Stimulated activated naive CD8-positive, alpha-beta T cell treated with anti-CD3 and anti-CD28 coated beads, Interleukin-15, amount 100 ng/mL, for 72 hours (primary cell): ENCODE measurements at regions not wholly inside any gene's neighbourhood (a gene's known extent, or its start where the extent isn't known, plus 50 kb on each side); places are given as distances from the start of the nearest gene placed in this dataset.

Source experiments
- ATAC-seq: fragments of 150-1000 bp; cut with Tn5 transposase; 2 replicates; pipeline ENCODE4 v1.10.0; 2021; ENCODE audit warnings: mild to moderate bottlenecking, moderate library complexity
- DNase-seq, 2 donors: peaks; one replicate each; pipeline ENCODE4 v3.0.0; 2021 to 2022
- H3K27ac Mint-ChIP-seq, 2 donors: one replicate each; pipeline ENCODE4 v1.8.0; 2022; ENCODE audit warnings: mild to moderate bottlenecking in 2 of 2, mixed read lengths in 2 of 2, moderate library complexity in 2 of 2
- H3K27me3 Mint-ChIP-seq: one replicate; pipeline ENCODE4 v1.8.0; 2022; ENCODE audit warnings: mixed read lengths
- H3K4me1 Mint-ChIP-seq: one replicate; pipeline ENCODE4 v1.8.0; 2022; ENCODE audit warnings: mild to moderate bottlenecking, mixed read lengths
- H3K4me3 Mint-ChIP-seq, 2 donors: one replicate each; pipeline ENCODE4 v1.8.0; 2022; ENCODE audit warnings: mild to moderate bottlenecking in 2 of 2, mixed read lengths in 2 of 2, moderate library complexity in 1 of 2
- H3K9me3 Mint-ChIP-seq, 2 donors: one replicate each; pipeline ENCODE4 v1.8.0; 2022; ENCODE audit warnings: mixed read lengths in 2 of 2

GRCh38 chr2:128807317-128807716 lies 488.6 kb upstream of the HS6ST1 start:
- H3K27ac Mint-ChIP-seq, result no peak overlapping the region
- no peak overlapping the region for H3K4me3 Mint-ChIP-seq
- ATAC-seq (no peak), DNase-seq (no peak)
- no peaks in the 10 kb centered on the region for H3K4me1 Mint-ChIP-seq
- peaks cover 4 to 22% of the 10 kb centered on the region in 2 donors for H3K9me3 Mint-ChIP-seq
- H3K27me3 Mint-ChIP-seq, result no peaks in the 10 kb centered on the region

DNA sequence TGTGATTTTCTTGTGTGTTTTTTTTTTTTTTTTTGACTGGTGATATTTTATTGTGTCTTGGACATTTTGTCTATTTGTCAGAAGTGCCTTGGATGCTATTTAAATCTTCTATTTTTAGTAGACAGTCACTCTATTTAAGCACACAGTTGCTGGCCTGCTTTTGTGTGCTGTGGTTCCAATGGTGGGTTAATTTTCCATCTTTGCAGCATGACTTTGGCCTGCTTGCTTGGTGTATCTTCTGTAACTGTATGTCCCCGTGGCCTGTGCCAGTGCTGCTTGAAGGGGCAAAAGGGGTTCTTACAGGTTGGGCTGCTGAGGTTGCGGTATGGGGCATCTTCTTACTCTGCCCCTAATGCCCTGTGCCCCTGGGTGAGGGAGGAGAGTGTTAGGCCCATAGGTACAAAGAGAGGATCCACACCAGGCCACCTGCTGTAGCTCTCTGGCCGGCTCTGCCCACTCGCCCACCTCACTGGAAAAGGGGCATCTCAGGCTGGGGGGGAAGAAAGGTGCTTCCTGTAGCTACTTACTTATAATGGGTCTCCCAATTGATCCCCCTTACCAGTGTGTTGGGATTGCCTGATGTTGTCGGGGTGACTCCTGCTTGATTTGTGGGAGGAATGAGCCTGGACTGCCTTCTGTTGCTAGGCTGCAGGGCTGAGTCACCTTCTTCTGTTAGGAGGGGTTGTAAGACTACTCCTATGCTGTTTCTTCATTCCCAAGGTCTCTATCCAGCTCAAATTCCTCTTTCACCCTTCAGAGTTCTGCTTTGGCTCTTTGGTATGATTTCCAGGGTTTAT lies 490.0 kb upstream of the HS6ST1 start:
- Mint-ChIP-seq H3K4me1 (no peaks in the 10 kb centered on the region), H3K9me3 (peaks cover 4 to 22% of the 10 kb centered on the region in 2 donors), H3K4me3 (no peak overlapping the region), H3K27ac (no peak overlapping the region), H3K27me3 (no peaks in the 10 kb centered on the region)
- ATAC-seq, result no peak
- DNase-seq, result no peak

GRCh38 chr2:128809259-128809636 lies 490.6 kb upstream of the HS6ST1 start:
- no peaks in the 10 kb centered on the region for H3K4me1 Mint-ChIP-seq
- H3K27ac Mint-ChIP-seq, result no peak overlapping the region
- no peak overlapping the region for H3K4me3 Mint-ChIP-seq
- H3K9me3 Mint-ChIP-seq, result peaks cover 4 to 22% of the 10 kb centered on the region in 2 donors
- DNase-seq (no peak), ATAC-seq (no peak)
- no peaks in the 10 kb centered on the region for H3K27me3 Mint-ChIP-seq

- ATAC-seq (no peak), DNase-seq (no peak)
- no peaks in the 10 kb centered on the region for H3K27me3 Mint-ChIP-seq
- H3K27ac Mint-ChIP-seq, result no peak overlapping the region
- no peak overlapping the region for H3K4me3 Mint-ChIP-seq
- H3K9me3 Mint-ChIP-seq, result peaks cover 4 to 22% of the 10 kb centered on the region in 2 donors
- no peaks in the 10 kb centered on the region for H3K4me1 Mint-ChIP-seq
Measured at GRCh38 chr2:128809880-128810279, 491.2 kb upstream of the HS6ST1 start.

GRCh38 chr2:128812183-128812940 lies 493.7 kb upstream of the HS6ST1 start:
- no peak overlapping the region for H3K27ac Mint-ChIP-seq
- DNase-seq, result no peak
- peaks cover 4 to 22% of the 10 kb centered on the region in 2 donors for H3K9me3 Mint-ChIP-seq
- no peaks in the 10 kb centered on the region for H3K27me3 Mint-ChIP-seq
- H3K4me3 Mint-ChIP-seq, result no peak overlapping the region
- no peaks in the 10 kb centered on the region for H3K4me1 Mint-ChIP-seq
- no peak for ATAC-seq

GRCh38 chr2:128813352-128814034 lies 494.8 kb upstream of the HS6ST1 start:
- ATAC-seq (no peak), DNase-seq (no peak)
- H3K27ac Mint-ChIP-seq, result peak overlapping the region in 1 of 2 donors; percentile 19
- H3K27me3 Mint-ChIP-seq, result no peaks in the 10 kb centered on the region
- H3K4me3 Mint-ChIP-seq, result no peak overlapping the region
- peaks cover 4 to 22% of the 10 kb centered on the region in 2 donors for H3K9me3 Mint-ChIP-seq
- H3K4me1 Mint-ChIP-seq, result no peaks in the 10 kb centered on the region

- Mint-ChIP-seq H3K9me3 (peaks cover 4 to 7% of the 10 kb centered on the region in 2 donors), H3K27ac (no peak overlapping the region), H3K27me3 (no peaks in the 10 kb centered on the region), H3K4me1 (no peaks in the 10 kb centered on the region), H3K4me3 (no peak overlapping the region)
- no peak for DNase-seq
- no peak for ATAC-seq
Measured at GRCh38 chr2:128815248-128815647, 496.6 kb upstream of the HS6ST1 start.

GRCh38 chr2:128817171-128817570 lies 498.5 kb upstream of the HS6ST1 start:
- Mint-ChIP-seq H3K27me3 (peaks cover 8% of the 10 kb centered on the region), H3K27ac (no peak overlapping the region), H3K4me1 (no peaks in the 10 kb centered on the region), H3K4me3 (no peak overlapping the region), H3K9me3 (no peaks in the 10 kb centered on the region)
- DNase-seq, result no peak
- ATAC-seq, result no peak

DNA sequence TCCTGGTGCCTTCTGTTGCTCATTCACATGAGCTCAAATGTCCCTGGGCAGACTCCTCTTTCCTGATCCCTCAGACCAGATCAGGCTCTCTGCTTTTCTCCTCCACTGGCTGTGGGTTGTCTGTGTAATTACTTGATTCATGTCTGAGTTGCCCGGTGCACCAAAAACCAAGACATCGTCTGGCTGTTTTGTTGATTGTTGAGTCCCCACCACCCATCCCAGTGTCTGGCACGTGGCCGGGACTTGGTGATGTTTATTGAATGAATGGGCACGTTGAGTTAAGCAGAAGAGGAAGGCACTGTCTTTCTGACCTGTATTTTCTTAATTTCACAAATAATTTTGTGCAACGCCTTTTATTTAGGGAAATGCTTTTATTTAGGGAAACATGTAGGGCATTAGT lies 499.1 kb upstream of the HS6ST1 start:
- Mint-ChIP-seq H3K9me3 (no peaks in the 10 kb centered on the region), H3K4me3 (no peak overlapping the region), H3K27ac (no peak overlapping the region), H3K4me1 (no peaks in the 10 kb centered on the region), H3K27me3 (peaks cover 8% of the 10 kb centered on the region)
- DNase-seq, result no peak
- ATAC-seq, result no peak

GRCh38 chr2:128818248-128818647 lies 499.6 kb upstream of the HS6ST1 start:
- no peak for ATAC-seq
- Mint-ChIP-seq H3K4me1 (no peaks in the 10 kb centered on the region), H3K27ac (no peak overlapping the region), H3K27me3 (peaks cover 8% of the 10 kb centered on the region), H3K4me3 (no peak overlapping the region), H3K9me3 (no peaks in the 10 kb centered on the region)
- DNase-seq, result no peak

DNA sequence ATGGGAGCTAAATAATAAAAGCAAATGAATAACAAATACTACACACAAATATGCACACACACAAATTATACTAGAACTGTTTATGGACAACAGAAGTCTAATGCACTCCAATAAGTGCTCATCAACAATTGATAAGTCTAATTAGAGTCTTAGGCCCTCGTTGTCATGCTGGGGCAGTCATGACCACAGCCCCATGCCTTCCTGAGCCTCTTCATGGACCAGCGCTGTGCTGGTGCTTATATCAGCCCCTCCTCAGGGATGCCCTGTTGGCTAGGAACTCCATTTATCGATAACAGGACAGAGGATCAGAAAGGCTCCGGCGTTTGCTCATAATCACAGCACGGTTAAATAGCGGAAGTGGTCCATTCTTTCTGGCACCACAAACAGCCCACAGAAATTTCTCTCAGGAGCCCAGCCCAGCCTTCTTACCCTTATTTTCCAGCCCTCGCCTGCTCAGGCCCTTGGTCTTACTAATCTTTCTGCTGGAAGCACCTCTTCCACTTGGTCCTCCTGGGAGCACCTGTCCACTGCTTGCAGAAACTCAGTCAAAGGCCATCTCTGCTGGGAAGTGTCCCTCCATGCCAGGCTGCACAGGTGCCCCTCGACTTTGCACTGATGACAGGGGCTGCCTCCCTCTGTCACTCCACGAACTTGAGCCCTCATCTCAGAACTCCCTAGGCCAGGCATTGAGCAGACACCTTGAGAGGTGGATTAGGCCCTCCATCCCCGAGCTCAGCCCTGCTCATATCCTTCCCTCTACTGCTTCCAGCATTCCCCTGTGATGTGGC lies 500.2 kb upstream of the HS6ST1 start:
- Mint-ChIP-seq H3K4me3 (no peak overlapping the region), H3K27me3 (peaks cover 8% of the 10 kb centered on the region), H3K27ac (no peak overlapping the region), H3K4me1 (no peaks in the 10 kb centered on the region), H3K9me3 (no peaks in the 10 kb centered on the region)
- ATAC-seq (no peak), DNase-seq (no peak)

- ATAC-seq (no peak), DNase-seq (no peak)
- Mint-ChIP-seq H3K9me3 (no peaks in the 10 kb centered on the region), H3K27ac (no peak overlapping the region), H3K4me3 (no peak overlapping the region), H3K4me1 (no peaks in the 10 kb centered on the region), H3K27me3 (peaks cover 8% of the 10 kb centered on the region)
Measured at GRCh38 chr2:128820452-128820851, 501.8 kb upstream of the HS6ST1 start.

- H3K9me3 Mint-ChIP-seq, result no peaks in the 10 kb centered on the region
- H3K4me3 Mint-ChIP-seq, result no peak overlapping the region
- peaks cover 8% of the 10 kb centered on the region for H3K27me3 Mint-ChIP-seq
- no peaks in the 10 kb centered on the region for H3K4me1 Mint-ChIP-seq
- no peak for DNase-seq
- no peak overlapping the region for H3K27ac Mint-ChIP-seq
- ATAC-seq, result no peak
Measured at GRCh38 chr2:128821010-128821409, 502.3 kb upstream of the HS6ST1 start.

DNA sequence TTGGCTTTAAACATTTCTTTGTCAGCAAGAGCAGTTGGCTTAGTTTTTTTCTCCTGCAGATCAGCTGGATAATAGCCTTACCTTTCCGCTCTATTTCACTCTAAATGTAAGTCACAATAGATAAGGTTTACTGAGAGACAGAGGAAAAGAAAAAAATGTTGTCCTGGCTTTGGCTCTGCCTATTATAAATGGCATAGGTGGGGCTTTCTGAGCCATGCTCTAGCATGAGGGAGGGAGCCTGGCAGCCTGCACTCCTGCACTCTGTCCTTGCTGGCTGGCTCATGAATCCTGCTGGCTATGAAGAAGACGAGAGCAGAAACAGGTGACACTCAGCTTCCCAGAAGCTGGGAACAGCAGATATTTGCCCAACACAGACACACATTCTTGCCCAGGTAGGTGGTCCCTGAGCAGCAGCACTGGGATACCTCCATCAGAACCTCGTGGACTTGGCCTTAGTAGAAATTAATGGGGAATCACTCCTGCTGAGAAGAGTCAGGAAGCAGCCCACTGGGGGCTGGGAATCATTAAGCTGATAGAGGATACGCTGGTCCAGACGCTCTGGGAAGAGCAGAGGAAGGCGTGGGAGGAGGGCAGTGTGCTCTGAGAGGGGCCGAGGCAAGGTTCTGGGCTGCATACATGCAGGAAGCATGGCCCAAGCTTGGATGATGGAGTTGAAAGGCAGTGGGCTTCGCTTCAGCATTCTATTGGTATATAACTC lies 514.4 kb upstream of the HS6ST1 start:
- H3K4me3 Mint-ChIP-seq, result no peak overlapping the region
- no peaks in the 10 kb centered on the region for H3K27me3 Mint-ChIP-seq
- H3K4me1 Mint-ChIP-seq, result no peaks in the 10 kb centered on the region
- no peaks in the 10 kb centered on the region for H3K9me3 Mint-ChIP-seq
- H3K27ac Mint-ChIP-seq, result no peak overlapping the region
- no peak for DNase-seq
- ATAC-seq, result no peak

DNA sequence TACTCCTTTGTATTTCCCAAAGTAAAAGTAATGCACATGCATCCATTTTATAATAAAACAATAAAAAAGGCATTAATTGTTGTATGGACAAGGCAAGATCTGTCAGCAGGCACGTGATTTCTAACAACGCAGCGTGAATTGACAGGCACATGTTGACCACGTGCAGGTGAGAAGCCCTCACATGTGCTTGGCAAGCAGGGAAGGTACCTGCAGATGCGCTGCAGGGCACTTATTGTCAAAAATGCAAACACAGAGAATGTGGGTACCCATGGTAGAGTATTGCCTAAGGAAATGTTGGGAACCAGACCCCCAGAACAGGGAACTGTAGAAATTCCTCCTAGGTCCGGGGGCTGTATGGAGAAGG lies 515.0 kb upstream of the HS6ST1 start:
- H3K27ac Mint-ChIP-seq, result no peak overlapping the region
- no peaks in the 10 kb centered on the region for H3K9me3 Mint-ChIP-seq
- no peaks in the 10 kb centered on the region for H3K4me1 Mint-ChIP-seq
- ATAC-seq (no peak), DNase-seq (no peak)
- H3K27me3 Mint-ChIP-seq, result no peaks in the 10 kb centered on the region
- H3K4me3 Mint-ChIP-seq, result no peak overlapping the region
